Fibroblast of skin of left quadriceps (primary cell): ENCODE measurements at regions not wholly inside any gene's neighbourhood (a gene's known extent, or its start where the extent isn't known, plus 50 kb on each side); places are given as distances from the start of the nearest gene placed in this dataset.
"Not testable (repeated sequence)": the region's sequence is repeated elsewhere in the genome, so short reads cannot be mapped to it uniquely, and the experiment has no call there.

Source experiments
- DNase-seq, 2 experiments: peaks; one replicate each; pipeline ENCODE4 v3.0.0-alpha.2; 2013; ENCODE audit warnings: low read depth in 2 of 2

- peak; percentile 13 to 25 for DNase-seq
Measured at GRCh38 chr6:119961450-119961849, 611.9 kb upstream of the MAN1A1 start.

DNA sequence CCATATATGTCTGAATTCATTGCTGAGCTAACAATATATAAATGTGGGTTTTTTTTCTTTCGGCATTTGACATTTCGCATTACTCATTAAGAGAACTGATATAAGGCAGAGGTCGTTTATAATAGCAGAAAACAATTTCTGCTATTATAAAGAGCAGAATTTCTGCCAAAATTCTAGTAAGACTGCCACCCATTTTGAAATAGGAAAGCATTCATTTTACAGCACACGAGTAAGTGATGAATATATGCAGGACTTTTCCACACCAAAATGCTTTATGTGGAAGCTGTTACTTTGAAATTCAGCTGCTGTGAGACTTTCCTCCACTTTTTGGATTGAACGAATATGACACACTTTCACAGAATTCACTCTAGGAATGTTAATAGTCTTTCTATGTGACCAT, 610.9 kb upstream of the MAN1A1 start:
- no peak for DNase-seq

DNA sequence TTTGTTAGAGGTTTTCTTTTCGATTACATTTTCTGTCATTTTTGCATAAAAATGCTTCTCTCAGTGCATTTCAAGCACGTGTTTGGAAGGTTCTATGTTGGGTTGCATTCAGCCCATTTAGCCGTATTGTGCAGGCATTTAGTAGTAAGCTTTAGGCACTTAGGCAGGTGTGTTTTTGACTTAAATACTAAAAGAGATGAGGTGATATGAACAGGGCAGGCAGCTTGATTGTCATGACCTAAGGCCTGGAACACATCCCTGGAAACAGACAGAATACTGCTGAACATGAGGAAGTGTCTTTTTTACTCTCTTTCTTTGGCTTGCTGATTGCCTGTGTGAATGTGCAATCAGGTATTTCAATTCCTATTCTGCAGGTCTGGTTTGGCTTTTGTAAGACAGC, 610.5 kb upstream of the MAN1A1 start:
- DNase-seq: no peak

- DNase-seq: no peak
Measured at GRCh38 chr6:119957195-119957594, 607.6 kb upstream of the MAN1A1 start.

GRCh38 chr6:119952696-119953095, 603.1 kb upstream of the MAN1A1 start:
- no peak for DNase-seq

- DNase-seq: no peak
Measured at GRCh38 chr6:119950681-119951080, 601.1 kb upstream of the MAN1A1 start.

DNA sequence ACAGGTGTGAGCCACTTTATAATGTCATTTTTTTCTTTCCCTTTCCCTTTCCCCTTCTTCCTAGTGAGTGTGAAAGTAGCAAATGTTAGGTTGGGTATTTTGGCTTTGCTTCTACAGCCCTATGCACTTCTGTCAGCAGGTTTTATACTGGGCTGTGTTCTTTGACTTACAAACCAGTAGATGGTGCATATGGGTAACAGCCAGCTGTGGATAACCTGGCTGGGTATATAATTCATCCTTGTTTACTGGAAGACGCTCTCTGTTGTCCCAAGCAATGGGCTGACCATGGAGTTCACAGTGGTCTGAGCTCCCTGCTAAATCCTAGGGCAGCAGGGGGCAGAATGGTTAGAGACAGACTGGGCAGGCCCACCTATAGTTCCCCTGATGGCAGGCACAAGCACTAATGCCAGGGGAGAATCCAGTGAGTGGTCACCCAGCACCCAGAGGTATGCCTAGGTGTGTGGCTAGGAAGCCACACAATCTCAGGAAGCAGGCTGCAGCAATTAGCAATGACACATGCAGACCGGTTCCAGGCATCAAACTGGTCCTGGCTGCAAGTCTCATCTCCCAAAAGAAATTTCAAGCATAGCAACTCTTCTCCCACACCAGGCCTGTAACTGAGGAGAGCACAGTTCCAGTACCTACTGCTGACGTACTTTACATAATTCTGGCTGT, 592.7 kb upstream of the MAN1A1 start:
- DNase-seq: no peak

- no peak for DNase-seq
Measured at GRCh38 chr6:119938752-119939151, 589.2 kb upstream of the MAN1A1 start.

GRCh38 chr6:119934816-119935215, 585.3 kb upstream of the MAN1A1 start:
- no peak for DNase-seq

- DNase-seq: no peak
Measured at GRCh38 chr6:119929121-119929520, 579.6 kb upstream of the MAN1A1 start.

DNA sequence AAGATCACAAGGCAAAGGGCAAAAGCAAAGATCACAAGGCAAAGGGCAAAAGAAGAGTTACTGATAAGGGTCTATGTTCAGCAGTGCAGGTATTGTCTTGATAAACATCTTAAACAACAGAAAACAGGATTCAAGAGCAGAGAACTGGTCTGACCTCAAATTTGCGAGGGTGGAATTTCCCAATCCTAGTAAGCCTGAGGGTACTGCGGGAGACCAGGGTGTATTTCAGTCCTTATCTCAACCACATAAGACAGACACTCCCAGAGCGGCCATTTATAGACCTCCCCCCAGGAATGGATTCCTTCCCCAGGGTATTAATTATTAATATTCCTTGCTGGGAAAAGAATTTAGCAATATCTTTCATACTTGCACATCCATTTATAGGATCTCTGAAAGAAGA, 575.3 kb upstream of the MAN1A1 start:
- not testable (repeated sequence) for DNase-seq

GRCh38 chr6:119922814-119923213, 573.3 kb upstream of the MAN1A1 start:
- DNase-seq: no peak

DNA sequence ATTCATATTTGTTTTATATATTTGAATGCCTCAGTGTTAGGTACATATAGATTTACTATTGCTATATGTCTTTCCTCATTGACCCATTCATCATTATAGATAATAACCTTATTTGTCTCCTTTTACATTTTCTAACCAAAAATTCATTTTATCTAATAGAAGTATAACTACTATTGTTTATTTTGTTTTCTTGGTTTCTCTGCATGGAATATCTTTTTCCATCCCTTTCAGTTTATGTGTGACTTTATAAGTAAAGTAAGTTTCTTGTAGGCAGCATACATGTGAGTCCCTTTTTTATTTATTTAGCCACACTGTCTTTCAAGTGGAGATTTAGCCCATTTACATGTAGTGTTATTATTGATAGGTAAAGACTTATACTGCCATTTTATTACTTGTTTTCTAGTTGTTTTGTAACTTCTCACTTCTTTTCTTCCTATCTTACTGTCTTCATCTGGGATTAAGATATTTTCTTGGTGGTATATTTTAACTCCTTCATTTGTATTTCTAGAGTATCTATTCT, 572.0 kb upstream of the MAN1A1 start:
- DNase-seq: no peak

GRCh38 chr6:119917186-119917585, 567.6 kb upstream of the MAN1A1 start:
- DNase-seq: no peak

GRCh38 chr6:119915971-119916370, 566.4 kb upstream of the MAN1A1 start:
- DNase-seq: no peak

GRCh38 chr6:119908157-119908556, 558.6 kb upstream of the MAN1A1 start:
- no peak for DNase-seq

DNA sequence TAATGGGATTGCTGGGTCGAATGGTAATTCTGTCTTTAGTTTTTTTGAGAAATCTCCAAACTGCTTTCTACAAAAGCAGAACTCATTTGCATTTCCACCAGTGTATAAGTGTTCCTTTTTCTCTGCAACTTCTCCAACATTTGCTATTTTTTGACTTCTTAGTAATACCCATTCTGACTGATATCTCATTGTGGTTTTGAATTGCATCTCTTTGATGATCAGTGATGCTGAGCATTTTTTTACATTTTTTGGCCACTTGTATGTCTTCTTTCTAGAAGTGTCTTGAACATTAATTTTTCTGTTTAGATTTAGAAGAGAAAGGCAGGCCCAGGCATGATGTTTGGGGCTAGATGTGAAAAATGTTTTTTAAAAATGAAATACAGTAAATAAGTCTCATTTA, 553.1 kb upstream of the MAN1A1 start:
- DNase-seq: no peak

DNA sequence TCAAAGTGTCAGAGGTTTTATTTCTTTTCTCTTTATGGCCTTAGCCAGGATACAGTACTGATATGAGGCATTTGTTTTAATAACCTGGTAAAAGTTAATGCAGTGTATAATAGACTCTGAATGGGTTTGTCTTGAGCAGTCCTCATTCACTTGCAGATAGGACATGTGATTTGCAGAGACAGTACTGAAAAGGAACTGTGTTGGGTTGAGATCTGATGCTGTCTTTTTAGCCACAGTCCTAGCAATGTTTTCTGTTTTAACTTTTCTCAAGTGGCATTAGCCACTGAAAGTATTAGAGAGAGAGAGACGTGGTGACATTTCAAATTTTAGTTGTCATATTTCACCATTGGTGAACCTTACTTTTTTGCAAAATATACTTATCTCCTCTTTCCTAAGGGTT, 547.2 kb upstream of the MAN1A1 start:
- no peak for DNase-seq

- DNase-seq: no peak
Measured at GRCh38 chr6:119895626-119896025, 546.1 kb upstream of the MAN1A1 start.

DNA sequence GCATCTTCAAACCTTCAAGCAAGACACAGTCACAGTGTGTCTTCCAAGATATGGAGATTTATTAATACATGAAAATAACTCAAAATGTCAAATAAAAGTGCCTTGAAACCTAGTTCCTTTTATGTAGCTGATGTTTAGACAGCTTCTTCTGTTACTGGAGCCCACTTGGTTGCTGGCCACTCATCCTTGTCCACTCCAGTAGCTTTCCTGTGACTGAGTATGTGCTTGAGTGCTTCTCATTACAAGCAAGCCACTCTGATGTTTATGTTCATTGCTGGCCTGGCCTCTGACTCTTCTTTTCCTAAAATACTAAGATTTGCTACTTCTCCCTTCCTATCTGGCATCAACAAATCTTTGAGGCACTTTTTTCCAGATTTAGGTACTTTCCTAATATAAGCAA, 545.2 kb upstream of the MAN1A1 start:
- DNase-seq: no peak

- DNase-seq: no peak
Measured at GRCh38 chr6:119891644-119892043, 542.1 kb upstream of the MAN1A1 start.

DNA sequence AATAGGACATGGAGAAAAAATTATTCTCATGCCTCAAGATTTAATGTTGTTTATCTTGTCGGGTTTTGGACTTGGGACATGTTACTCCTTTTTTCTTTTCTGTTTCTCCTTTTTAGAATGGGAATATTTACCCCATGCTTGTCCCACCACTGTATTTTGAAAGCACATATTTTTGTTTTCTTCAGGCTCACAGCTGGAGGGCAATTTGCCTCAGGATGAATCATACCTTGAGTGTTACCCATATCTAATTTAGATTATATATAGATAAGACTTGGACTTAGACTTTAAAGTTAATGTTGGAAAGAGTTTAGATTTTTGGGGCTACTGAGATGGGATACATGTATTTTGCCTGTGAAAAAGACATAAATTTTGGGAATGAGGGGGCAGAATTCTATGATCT, 541.6 kb upstream of the MAN1A1 start:
- DNase-seq: no peak

DNA sequence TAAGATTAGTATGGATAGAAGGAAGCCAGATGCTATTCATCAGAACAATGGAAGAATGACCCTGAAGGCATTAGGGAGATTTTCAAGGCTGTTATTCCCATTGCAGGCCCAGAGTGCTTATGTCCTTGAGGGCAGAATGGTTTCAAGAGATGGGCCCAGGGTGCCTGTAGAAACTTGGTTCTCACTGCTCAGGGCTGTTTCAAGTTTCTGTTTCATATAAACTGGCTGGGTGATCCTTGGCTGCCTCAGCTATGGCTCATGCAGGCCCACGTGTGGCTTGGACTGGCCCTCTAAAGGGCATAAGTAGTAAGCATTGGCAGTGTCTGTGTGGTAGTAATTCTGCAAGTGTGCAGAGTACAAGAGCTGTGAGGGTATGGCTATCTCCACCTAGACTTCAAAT, 540.9 kb upstream of the MAN1A1 start:
- no peak for DNase-seq

DNA sequence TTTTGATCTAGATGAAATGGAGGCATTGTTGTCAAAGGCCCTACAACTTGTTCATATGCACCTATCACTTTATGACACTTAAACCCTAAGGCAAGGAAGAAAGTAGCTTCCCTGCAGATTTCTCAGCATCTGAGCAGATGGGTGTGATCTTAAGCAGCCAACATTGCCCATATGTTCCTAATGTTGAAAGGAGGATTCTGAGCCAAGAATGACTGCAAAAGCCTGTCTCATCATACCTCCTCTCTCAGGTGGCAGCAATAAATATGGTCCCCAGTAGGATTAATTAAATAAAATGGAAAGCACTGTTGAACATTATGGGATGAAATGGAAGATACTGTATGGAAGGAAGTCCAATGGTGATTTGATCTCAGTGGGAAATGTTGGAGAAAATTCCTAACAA, 538.1 kb upstream of the MAN1A1 start:
- no peak for DNase-seq
